Fibroblast of skin of abdomen (primary cell): ENCODE measurements at regions not wholly inside any gene's neighbourhood (a gene's known extent, or its start where the extent isn't known, plus 50 kb on each side); places are given as distances from the start of the nearest gene placed in this dataset.
"Not testable (repeated sequence)": the region's sequence is repeated elsewhere in the genome, so short reads cannot be mapped to it uniquely, and the experiment has no call there.

Experiments
- DNase-seq: peaks from one replicate; pipeline ENCODE4 v3.0.0-alpha.2; 2013

GRCh38 chr20:53769041-53769440 is 175.4 kb upstream of the ZNF217 start:
- no peak for DNase-seq

- no peak for DNase-seq
Observed at GRCh38 chr20:53768329-53768728, 174.7 kb upstream of the ZNF217 start.

DNA sequence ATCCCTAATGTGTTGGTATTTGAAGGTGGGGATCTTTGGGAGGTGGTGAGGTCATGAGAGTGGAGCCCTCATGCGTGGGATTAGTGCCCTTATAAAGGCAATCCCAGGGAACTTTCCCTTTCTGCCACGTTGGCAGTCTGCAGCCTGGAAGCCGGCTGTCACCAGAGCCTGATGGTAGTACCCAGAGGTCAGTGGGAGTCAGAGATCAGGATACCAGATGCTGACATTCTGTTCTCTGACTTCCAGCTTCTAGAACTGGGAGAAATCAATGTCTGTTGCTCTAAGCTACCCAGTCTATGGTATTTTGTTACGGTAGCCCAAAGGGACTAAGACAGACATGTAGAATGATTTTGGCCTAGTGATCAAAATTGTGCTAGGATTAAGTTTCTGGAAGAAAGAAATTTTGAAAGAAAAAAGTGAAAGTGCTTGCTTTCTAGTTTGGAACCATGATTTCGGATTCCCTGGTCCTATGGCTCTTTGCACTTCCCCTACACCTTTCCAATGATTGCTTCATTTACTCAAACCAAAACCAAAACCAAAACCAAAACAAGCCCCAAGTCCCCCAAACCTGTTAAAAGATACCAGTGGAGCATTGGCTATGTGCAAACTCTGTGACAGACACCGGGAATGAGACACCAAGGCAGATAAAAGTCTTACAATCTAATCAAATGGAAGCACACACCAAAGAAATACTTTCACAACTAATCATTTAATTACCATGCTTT is 173.7 kb upstream of the ZNF217 start:
- DNase-seq, result no peak

DNA sequence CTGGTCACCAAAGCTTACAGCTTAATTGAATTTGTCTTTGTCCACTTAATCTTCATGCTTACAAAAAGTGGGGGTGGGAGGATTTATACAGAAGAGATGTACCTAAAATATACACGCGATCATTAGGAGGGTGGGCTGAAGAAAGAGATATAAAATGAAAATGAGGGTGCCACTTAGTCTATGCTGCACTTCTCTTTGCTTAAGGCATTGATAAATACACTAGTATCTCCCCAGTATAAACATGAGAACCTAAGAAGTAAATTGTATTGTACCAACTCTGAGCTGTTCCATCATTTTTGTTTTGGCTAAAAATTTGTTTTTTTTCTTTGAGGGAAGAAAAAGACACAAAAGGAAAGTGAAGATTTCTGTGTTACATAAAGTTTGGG is 170.8 kb upstream of the ZNF217 start:
- DNase-seq, result no peak

DNA sequence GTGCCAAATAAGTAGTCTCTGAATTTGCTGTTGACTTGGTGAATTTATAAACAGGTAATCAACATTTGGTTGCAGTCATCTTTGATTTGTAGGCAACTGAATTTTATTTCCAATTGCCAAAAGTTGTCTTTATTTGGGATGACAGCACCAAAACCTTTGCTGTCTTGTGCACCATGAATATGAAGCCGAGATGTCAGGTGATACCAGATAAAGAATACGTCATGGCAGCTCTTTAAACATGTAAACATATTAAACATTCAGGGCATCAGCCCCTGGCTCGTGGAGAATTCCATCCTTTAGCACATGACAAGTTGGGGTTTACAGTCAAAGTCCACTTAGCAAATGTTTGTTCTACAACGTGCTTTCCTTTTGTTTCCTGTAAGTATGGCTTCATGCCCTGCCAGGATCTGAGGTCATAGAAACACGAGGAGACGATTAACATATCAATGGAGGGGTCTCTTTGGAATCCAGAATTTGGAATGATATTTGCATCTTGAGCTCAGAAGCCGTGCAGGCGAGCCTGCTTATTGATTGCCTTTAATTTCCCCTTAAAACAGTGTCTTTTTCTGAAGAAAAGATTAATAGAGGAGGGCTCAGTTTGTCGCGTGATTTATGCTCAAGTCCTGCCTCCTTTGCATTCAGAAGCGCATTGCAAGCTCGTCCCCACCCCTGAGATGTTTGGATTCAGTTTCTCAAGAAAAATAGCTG is 170.2 kb upstream of the ZNF217 start:
- peak; percentile 40 for DNase-seq

DNA sequence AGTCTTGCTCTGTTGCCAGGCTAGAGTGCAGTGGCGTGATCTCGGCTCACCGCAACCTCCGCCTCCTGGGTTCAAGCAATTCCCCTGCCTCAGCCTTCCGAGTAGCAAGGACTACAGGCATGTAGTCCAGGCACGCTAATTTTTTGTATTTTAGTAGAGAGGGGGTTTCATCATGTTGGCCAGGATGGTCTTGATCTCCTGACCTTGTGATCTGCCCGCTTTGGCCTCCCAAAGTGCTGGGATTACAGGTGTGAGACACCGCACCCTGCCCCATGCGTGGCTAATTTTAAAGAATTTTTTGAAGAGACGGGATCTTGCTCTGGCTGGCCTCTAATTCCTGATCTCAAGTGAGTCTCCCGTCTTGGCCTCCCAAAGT is 168.8 kb upstream of the ZNF217 start:
- DNase-seq, result not testable (repeated sequence)

- no peak for DNase-seq
Observed at GRCh38 chr20:53760025-53760441, 166.4 kb upstream of the ZNF217 start.

DNA sequence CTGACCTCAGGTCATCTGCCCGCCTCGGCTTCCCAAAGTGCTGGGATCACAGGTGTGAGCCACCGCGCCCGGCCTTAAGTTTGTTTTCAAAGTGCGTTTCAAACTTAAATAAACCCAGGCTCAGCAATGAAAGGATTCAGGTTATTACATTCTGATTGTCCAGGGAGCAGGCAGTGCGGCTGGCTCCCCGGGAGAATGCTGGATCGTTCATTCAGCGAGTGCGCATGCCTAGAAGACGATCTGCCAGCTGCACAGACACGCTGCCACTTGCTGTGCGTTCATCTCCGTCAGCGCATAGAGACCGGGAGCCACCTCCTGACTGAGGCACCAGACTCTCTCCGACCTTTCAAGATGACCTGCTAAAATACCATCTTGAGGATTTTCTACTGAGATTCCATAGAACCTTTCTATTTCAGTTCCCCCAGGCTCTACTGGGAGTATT is 163.9 kb upstream of the ZNF217 start:
- no peak for DNase-seq

DNA sequence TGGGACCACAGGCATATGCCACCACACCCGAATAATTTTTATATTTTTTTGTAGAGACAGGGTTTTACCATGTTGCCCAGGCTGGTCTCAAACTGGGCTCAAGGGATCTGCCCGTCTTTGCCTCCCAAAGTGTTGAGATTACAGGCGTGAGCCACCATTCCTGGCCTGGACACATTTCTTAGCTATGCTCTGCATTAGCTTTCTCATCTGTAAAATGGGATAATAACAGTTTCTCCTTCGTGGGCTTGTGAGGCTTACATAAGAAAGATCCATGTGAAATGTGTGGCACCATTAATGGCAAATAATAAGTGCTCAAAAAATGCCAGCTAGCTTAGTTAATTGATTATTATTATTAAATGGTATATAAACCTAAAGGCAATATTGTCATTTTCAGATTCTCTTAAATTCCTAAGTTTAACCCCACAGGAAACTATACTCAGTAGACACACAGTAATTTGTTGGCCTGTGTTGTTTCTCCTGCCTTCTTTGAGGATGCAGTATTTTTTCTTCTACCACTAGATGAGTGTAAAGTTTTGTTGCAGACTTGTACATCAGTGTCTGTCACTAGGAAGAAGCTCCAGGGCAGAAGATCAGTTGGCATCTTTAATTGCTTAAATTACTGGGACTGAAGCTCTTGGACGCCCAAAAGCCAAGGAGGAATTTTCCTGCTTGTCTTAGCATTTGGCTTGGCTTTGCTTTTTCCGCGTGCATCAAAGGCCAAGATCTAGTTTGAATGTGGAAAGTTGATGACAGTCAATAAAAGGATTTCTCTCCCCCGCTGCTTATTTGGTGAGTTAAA is 162.3 kb upstream of the ZNF217 start:
- no peak for DNase-seq

DNA sequence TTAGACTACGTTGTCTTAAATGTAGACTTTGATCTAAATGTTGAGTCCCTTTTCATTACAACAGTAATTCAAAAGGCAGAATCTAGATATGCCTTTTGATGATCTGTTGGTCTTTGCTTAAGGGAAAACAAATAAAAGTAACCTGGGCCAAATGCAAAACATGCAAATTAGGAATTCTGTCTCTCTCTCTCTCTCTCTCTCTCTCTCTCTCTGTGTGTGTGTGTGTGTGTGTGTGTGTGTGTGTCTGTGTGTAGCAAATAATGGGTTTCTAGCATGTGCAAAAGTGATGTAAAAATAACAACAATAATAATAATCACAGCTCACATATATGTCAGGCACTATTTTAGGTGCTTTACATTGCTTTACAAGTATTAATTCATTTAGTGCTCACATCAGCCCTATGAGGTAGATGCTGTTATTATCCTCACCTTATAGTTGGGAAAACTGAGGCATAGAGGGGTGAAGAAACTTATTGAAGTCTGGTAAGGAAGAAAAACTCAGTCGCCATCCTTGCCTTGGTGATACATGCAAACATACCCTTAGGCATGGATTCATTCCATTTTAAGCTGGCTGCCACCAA is 160.3 kb upstream of the ZNF217 start:
- no peak for DNase-seq

GRCh38 chr20:53752971-53753879 is 159.6 kb upstream of the ZNF217 start:
- no peak for DNase-seq

DNA sequence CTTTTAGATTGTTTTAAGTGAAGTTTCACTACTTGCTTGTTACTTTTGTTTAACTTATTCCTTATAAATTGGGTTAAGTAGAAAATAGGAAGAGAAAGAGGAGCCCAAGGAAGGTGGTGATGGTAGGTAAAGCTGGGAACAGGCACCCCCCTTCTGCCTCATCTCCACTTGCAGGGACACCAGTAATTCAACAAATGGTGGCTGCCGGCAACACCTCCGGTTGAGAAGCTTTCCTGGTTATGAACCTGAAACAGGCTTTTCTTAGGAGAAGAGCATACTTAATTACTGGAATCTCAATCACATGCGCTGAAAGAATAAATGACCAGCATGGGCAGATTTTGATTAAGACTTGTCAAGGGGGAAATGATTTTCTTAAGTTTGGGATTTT is 158.9 kb upstream of the ZNF217 start:
- no peak for DNase-seq

GRCh38 chr20:53751620-53752318 is 158.1 kb upstream of the ZNF217 start:
- DNase-seq, result no peak

DNA sequence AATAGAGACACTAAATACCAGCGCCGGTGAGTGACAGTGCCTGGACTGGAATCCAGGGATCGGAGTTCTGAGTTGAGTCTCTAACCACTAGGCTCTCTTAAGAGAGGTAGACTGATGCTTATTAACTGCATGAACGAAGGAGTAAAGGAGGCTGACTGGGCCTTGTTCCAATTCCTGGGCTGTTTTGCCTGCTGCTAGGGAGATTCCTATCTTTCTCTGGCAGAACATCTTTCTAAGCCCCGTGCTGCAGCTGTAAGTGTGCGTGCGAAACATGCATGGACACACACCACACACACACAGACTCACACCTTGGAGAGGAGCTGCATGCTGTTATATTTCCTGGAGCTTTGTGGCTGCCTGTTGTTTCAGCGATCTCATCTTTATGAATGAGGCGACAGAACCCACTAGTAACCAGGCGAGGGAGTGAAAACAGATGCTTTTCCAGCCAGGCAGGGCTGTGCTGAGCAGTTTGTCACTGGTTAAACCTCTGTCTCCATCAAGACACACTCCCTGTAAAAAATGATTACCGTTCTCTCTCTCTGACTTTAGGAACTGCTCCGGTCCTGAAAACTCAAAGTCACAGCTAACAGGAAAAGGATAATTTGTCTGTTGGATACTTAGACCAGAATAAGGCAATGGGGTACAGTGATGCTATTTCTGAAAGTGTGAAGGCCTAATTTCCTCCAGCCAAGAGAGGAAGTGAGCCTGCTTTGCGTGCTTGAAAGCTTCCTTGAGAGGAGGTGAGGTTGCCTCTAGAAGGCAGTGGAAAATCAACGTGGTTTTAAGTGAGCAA is 157.4 kb upstream of the ZNF217 start:
- peak; percentile 96 for DNase-seq

- no peak for DNase-seq
Observed at GRCh38 chr20:53749499-53749898, 155.9 kb upstream of the ZNF217 start.

DNA sequence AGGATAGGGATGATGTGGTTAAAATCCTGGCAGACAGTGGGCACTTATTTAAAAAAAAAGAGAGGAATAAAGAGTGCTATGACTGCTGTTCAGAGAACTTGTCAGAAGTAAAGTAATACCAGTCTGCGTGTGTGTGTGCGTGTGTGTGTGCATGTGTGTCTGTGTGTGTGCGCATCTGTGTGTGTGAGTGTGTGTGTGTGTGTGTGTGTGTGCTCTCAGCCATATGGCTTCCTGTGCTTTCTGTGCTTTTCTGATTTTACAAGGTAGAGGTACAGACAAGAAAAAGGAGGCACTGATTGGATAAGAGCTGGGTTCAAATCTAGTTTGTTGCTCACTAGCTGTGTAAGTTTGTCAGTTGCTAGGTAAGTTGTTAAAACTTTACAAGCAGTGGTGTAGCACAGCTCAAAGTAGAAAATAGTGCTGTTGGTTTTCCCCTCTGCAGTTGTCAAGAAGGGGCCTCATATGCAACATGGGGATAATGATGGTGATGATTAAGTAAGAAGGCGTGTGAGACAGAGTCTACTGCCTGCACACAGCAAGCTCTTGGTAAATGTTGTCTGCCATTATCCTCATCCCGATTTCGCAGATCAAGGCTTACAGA is 155.3 kb upstream of the ZNF217 start:
- DNase-seq, result peak; percentile 86

DNA sequence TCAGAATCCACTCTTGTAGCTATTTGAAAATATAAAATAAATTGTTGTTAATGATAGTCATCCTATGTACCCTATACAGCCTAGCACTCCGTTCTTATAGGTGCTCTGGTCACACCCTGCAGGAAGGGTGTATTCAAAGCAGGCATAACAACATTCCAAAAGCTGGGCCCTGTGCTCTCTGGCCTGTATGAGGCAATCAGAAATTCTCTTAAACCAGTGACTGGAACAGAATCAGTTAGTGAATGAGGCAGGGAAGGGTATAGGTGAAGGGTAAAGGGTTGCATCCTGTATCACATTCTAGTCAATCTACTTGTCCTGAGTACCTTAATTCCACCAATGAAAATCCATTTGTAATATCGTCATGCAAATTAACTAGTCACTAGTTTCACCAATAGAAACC is 154.5 kb upstream of the ZNF217 start:
- no peak for DNase-seq

GRCh38 chr20:53743607-53744260 is 150.1 kb upstream of the ZNF217 start:
- DNase-seq, result no peak

GRCh38 chr20:53742685-53743081 is 149.0 kb upstream of the ZNF217 start:
- no peak for DNase-seq

DNA sequence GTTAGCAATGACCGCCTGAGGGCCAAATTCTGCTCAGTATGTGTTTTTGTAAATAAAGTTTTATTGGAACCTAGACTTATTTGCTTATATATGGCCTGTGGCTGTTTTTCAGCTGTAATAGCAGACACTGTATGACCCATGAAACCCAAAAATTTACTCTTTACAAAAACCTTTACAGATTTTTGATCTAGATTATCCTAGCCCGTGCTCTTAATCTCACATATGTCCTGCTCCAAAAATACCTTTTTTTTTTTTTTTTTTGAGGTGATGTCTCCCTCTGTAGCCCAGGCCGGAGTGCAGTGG is 148.0 kb upstream of the ZNF217 start:
- DNase-seq, result no peak
